ENCODE measurements at regions not wholly inside any gene's neighbourhood (a gene's known extent, or its start where the extent isn't known, plus 50 kb on each side); places are given as distances from the start of the nearest gene placed in this dataset.

DNA sequence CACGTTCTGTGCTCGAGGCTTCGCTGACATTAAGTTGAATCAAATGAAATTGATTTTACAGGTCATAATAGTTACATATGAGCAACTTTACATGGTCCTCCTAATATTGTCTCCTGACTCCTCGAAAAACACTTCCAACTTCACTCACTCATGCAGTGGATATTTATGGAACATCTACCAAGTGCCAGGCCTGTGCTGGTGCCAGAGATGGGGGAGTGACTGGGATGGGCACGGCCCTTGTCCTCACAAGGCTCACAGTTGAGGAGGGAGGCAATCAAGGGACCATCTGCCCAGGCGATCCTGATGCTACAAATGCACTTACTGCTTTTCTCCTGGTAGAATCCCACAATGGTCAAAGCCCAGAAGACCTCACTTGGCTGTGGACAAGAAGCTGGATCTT is 426.4 kb downstream of the PREX1 start:
- TF ChIP-seq YY1 (IDR thresholded peaks at IDR 0.05; ENCODE audit: insufficient read depth, insufficient read length) (no peak), SUZ12 (IDR thresholded peaks at IDR 0.05; ENCODE audit: extremely low read depth, insufficient read depth, insufficient read length) (no peak), ZNF274 (IDR thresholded peaks at IDR 0.05; ENCODE audit: low read depth, low read length) (no peak)
